ENCODE measurements at regions not wholly inside any gene's neighbourhood (a gene's known extent, or its start where the extent isn't known, plus 50 kb on each side); places are given as distances from the start of the nearest gene placed in this dataset.

GRCh38 chr15:47203993-47204392, 513.3 kb upstream of the SEMA6D start:
- TF ChIP-seq CTCF (IDR thresholded peaks at IDR 0.05) (no peak), POLR2A (IDR thresholded peaks at IDR 0.05) (no peak)

Data from esophagus squamous epithelium (tissue), 4 donors.